ENCODE measurements at regions not wholly inside any gene's neighbourhood (a gene's known extent, or its start where the extent isn't known, plus 50 kb on each side); places are given as distances from the start of the nearest gene placed in this dataset.
"Not testable (repeated sequence)": the region's sequence is repeated elsewhere in the genome, so short reads cannot be mapped to it uniquely, and the experiment has no call there.

DNA sequence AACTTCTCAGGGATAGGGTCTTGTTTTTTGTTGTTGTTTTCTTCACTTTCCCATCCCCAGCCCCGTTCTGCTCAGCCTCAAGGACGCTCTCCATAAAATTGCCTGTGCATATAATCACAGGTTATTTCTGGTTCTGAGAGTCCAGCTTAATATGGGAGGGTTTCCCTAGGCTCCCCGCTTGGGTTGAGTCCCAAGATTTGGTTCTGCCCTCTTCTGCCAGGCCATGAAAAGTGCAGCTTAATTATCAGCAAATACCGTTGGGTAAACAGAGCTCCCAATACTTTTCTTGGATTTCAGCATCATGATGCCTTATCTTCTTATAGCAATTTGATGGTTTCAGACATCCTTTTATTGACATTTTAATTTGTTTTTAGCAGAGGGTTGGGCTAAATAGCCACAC is 75.6 kb downstream of the GRIN2B start:
- Histone ChIP-seq H3K4me1 (no peaks in the 10 kb centered on the region), H3K27me3 (no peaks in the 10 kb centered on the region), H3K27ac (no peak overlapping the region), H3K9me3 (peaks cover 0 to 9% of the 10 kb centered on the region in 2 donors), H3K4me3 (no peak overlapping the region), H3K36me3 (no peaks in the 10 kb centered on the region)
- intact Hi-C loops (cut with DNase I; ENCODE audit: low total_unique reads) = loop anchor here (5.0 kb wide), 1 partner anchor 168 kb away; no protein-coding TSS in a partner anchor
- TF ChIP-seq, protein P1, sequence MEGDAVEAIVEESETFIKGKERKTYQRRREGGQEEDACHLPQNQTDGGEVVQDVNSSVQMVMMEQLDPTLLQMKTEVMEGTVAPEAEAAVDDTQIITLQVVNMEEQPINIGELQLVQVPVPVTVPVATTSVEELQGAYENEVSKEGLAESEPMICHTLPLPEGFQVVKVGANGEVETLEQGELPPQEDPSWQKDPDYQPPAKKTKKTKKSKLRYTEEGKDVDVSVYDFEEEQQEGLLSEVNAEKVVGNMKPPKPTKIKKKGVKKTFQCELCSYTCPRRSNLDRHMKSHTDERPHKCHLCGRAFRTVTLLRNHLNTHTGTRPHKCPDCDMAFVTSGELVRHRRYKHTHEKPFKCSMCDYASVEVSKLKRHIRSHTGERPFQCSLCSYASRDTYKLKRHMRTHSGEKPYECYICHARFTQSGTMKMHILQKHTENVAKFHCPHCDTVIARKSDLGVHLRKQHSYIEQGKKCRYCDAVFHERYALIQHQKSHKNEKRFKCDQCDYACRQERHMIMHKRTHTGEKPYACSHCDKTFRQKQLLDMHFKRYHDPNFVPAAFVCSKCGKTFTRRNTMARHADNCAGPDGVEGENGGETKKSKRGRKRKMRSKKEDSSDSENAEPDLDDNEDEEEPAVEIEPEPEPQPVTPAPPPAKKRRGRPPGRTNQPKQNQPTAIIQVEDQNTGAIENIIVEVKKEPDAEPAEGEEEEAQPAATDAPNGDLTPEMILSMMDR (IDR thresholded peaks at IDR 0.05) = no peak
- no peak for TF ChIP-seq POLR2AphosphoS5 (IDR thresholded peaks at IDR 0.05)
- no peak for TF ChIP-seq POLR2A (IDR thresholded peaks at IDR 0.05)
- DNase-seq (ENCODE audit: low spot score in 2 of 2) = no peak

DNA sequence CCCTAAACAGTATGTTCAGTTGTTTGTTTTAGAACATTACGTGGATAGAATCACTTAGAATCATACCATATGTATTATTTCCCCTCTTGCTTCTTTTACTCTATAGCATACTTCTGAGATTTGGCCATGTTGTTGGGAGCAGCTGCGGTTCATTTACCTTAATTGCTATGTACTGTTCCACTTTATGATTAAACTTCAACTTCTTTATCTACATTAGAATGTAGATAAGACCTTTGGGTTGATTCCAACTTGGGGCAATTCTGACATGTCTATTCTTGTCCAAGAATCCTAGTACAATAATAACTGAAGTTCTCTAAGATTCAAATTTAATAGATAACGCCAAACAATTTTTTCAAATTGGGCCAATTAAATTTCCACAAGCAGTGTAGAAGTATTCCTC is 80.7 kb downstream of the GRIN2B start:
- H3K27me3 ChIP-seq = no peaks in the 10 kb centered on the region
- no peak overlapping the region for H3K27ac ChIP-seq
- H3K9me3 ChIP-seq = peaks cover 0 to 9% of the 10 kb centered on the region in 2 donors
- no peak for DNase-seq (ENCODE audit: low spot score in 2 of 2)
- intact Hi-C loops (cut with DNase I; ENCODE audit: low total_unique reads) = no loop called here
- H3K4me3 ChIP-seq = no peak overlapping the region
- H3K36me3 ChIP-seq = no peaks in the 10 kb centered on the region
- no peaks in the 10 kb centered on the region for H3K4me1 ChIP-seq
- TF ChIP-seq, protein P1 (IDR thresholded peaks at IDR 0.05) = no peak
- TF ChIP-seq POLR2AphosphoS5 (IDR thresholded peaks at IDR 0.05) (no peak), POLR2A (IDR thresholded peaks at IDR 0.05) (no peak)

DNA sequence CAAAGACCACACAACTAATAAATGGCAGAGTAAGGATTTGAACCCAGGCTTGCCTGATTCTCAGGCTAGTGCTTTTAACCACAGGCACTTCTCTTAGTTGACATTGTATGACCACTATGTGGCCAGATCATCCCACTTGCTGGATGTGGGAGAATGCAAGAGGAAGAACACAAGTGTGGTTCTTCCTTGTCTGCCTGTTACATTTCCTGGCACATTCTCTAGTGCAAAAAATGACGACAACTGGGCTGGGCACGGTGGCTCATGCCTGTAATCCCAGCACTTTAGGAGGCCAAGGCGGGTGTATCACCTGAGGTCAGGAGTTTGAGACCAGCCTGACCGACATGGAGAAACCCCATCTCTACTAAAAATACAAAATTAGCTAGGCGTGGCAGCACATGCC is 83.0 kb downstream of the GRIN2B start:
- H3K36me3 ChIP-seq; intact Hi-C loops (cut with DNase I; ENCODE audit: low total_unique reads); H3K4me1 ChIP-seq; H3K9me3 ChIP-seq; H3K27me3 ChIP-seq; H3K27ac ChIP-seq; DNase-seq (ENCODE audit: low spot score in 2 of 2); H3K4me3 ChIP-seq: not testable (repeated sequence)

DNA sequence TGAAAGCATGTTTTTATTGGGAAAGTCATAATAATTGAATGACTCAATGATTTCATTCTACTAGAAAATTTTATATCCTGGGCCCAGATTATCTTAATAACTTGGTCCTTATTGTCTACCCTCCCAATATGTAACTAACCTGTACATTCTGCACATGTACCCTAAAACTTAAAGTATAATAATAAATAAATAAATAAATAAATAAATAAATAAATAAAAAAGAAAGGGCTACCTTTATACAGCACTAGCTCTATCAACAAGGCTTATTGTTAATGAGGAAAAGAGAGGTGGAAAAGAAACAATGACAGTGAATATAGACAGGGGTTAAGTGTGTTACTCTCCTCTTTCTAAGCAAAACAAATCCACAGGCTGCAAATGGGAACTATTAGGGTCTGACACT is 83.6 kb downstream of the GRIN2B start:
- DNase-seq (ENCODE audit: low spot score in 2 of 2) = no peak
- H3K9me3 ChIP-seq = no peaks in the 10 kb centered on the region
- no peaks in the 10 kb centered on the region for H3K36me3 ChIP-seq
- intact Hi-C loops (cut with DNase I; ENCODE audit: low total_unique reads) = no loop called here
- H3K27ac ChIP-seq = no peak overlapping the region
- H3K4me3 ChIP-seq = no peak overlapping the region
- H3K27me3 ChIP-seq = no peaks in the 10 kb centered on the region
- TF ChIP-seq POLR2A (IDR thresholded peaks at IDR 0.05) (no peak), POLR2AphosphoS5 (IDR thresholded peaks at IDR 0.05) (no peak)
- TF ChIP-seq, protein P1 (IDR thresholded peaks at IDR 0.05) = no peak
- H3K4me1 ChIP-seq = no peaks in the 10 kb centered on the region

DNA sequence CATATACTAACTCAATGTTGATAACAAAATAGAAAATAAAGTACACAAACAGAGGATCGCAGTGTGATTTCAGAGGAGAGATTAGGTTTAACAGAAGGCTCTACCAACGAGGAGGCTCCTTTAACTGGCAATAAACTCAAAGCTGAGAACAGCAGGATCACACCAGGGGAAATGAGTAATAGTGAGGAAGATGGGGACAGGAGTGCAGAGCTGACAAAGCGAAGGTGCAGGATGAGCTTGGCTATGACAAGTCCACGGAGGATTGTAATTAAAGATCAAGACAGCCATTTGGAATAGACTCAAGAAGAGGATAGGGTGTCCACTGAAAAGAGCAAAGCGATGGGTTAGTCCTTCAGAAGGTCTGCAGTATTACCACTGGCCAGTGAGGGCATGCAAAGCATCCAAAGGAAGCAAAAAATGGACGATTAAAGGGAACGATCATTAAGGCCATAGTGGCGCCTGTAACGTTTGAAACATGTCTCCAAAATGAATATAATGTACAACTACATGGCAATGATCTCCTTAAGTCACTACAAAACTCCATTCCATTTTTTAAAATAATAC is 85.3 kb downstream of the GRIN2B start:
- Histone ChIP-seq H3K27me3 (no peaks in the 10 kb centered on the region), H3K27ac (no peak overlapping the region), H3K4me3 (no peak overlapping the region), H3K36me3 (no peaks in the 10 kb centered on the region), H3K4me1 (no peaks in the 10 kb centered on the region), H3K9me3 (no peaks in the 10 kb centered on the region)
- DNase-seq (ENCODE audit: low spot score in 2 of 2) = no peak
- intact Hi-C loops (cut with DNase I; ENCODE audit: low total_unique reads) = no loop called here
- no peak for TF ChIP-seq POLR2A (IDR thresholded peaks at IDR 0.05)
- TF ChIP-seq, protein P1 (IDR thresholded peaks at IDR 0.05) = no peak

DNA sequence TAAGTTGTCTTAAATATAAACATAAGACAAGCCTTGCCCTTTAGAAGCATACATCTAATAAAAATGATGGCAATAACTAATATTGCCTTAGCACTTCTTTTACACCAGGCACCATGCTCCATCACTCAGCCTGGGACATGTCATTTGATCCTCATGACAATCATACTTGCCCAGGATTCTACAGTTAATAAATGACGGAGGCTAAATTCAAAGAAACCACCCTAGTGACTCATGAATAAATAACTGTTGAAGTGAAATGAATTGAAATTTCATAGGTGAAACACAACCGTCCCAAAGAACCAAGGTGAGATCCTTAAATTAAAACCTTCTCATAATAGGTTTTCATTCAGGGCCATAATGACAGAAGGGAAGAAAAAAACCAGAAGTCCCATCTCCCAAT is 89.5 kb downstream of the GRIN2B start:
- intact Hi-C loops (cut with DNase I; ENCODE audit: low total_unique reads) = no loop called here

More for the DNA sequence above, 89.5 kb downstream of the GRIN2B start:
- Histone ChIP-seq H3K4me3 (no peak overlapping the region), H3K27me3 (no peaks in the 10 kb centered on the region), H3K9me3 (no peaks in the 10 kb centered on the region), H3K36me3 (no peaks in the 10 kb centered on the region), H3K4me1 (no peaks in the 10 kb centered on the region), H3K27ac (no peak overlapping the region)
- TF ChIP-seq POLR2AphosphoS5 (IDR thresholded peaks at IDR 0.05) (no peak), POLR2A (IDR thresholded peaks at IDR 0.05) (no peak)
- TF ChIP-seq, protein P1 (IDR thresholded peaks at IDR 0.05) = no peak
- DNase-seq (ENCODE audit: low spot score in 2 of 2) = no peak

All from breast epithelium (tissue), 4 donors.